ENCODE measurements at regions not wholly inside any gene's neighbourhood (a gene's known extent, or its start where the extent isn't known, plus 50 kb on each side); places are given as distances from the start of the nearest gene placed in this dataset.

- no peak for DNase-seq
Observed at GRCh38 chr5:106202035-106202434, 1468.7 kb downstream of the EFNA5 start.

- no peak for DNase-seq
Observed at GRCh38 chr5:106200971-106201370, 1469.8 kb downstream of the EFNA5 start.

DNA sequence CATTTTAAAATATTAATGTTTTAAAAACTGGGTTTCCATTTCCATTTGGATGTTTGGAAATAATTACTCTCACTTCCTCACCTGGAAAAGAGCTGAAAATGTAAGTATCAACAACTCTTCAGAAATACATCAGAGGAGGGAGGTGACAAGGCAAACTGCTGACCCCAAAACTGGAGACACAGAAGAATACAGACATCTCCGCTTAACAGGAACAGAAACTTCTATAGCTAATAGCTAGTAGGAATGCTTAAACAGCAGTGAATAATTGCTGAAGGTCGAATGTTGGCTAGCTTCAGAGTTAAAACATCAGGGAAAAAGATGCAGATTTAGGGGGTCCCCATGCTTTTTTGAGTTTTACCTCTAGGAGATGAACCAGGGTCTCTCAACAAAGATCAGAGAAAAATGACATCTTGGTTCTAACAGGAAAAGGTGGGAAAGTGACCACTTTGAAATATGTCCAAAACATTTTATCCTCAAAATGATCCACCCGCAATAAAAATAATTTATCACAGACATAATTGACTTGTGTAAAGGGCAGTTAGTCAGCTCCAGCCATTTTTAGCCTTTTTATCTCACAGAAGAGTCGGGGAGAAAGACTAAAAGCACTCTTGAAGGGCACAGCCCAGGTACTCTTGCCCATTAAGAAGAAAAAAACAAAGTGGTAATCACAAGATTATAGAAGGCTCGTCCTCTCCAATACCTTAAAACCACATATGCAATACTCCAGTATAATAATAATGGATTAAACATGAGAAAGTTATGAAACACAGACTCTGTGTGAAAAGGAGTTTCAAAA, 1474.9 kb downstream of the EFNA5 start:
- DNase-seq: no peak

DNA sequence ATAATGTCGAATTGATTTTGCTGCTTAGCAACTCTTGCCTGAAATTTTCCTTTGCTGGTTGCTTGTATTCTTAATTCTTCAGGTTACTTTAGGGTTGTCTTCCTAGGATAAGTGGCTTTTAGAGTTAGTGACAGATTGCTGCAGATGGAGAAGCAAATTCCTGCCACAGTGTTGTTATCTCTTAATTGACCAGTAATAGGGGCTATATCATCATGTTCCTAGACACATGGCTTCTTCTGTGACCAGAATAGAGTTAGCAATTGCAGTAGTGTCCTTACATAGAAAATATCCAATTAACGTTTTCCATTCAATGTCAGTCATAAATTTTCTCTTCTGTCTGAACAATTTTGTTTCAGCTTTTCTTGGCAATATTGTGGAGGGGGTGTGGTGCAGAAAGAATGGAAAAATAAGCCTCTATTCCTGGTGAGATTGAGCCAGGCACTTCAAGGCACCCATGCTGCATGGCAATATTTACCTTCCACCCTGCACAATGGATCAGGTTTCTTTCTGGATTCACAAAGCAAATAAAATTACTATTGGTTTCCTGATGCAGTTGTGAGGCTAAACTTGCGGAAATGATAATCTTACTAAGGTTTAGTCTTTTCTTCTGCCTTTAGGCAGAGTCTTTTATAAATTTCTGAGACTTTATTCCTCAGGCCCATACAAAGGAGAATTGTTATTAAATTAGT, 1481.5 kb downstream of the EFNA5 start:
- no peak for DNase-seq

- DNase-seq: no peak
Observed at GRCh38 chr5:106185661-106186081, 1485.1 kb downstream of the EFNA5 start.

DNA sequence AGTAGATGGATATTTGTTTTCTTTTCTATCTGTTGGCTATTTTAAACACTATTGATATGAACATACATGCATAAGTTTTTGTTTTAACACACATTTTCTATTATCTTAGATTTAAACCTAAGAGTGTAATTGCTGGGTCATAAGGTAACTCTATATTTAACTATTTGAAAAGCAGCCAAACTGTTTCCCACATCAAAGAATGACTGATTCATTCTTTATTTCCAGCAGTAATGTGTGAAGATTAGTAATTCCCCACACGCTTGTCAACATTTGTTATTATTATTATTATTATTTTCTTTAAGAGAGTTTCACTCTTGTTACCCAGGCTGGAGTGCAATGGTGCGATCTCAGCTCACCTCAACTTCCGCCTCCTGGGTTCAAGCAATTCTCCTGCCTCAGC, 1495.8 kb downstream of the EFNA5 start:
- DNase-seq: no peak

- no peak for DNase-seq
Observed at GRCh38 chr5:106172681-106173532, 1497.8 kb downstream of the EFNA5 start.

GRCh38 chr5:106171708-106172107, 1499.0 kb downstream of the EFNA5 start:
- no peak for DNase-seq

GRCh38 chr5:106171132-106171531, 1499.6 kb downstream of the EFNA5 start:
- no peak for DNase-seq

DNA sequence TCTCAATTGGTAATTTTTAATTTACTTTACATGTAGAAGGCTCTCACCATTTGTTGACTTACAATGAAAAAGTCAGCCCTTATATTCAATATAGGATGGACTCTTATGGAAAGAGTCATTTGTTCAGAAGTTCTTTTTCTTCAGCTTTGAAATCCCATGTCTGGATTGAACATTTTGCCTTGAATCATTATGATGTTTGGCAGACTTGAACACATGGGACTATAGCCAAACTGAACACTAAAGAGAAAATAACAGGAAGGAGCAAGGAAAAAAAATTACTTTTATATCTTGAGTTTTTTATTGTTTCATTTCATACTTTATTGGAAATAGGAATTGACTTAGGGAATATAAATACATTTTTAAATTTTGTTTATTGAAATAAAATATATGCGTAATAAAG, 1503.0 kb downstream of the EFNA5 start:
- no peak for DNase-seq

GRCh38 chr5:106163233-106163632, 1507.5 kb downstream of the EFNA5 start:
- no peak for DNase-seq

GRCh38 chr5:106159616-106160015, 1511.1 kb downstream of the EFNA5 start:
- no peak for DNase-seq

GRCh38 chr5:106154280-106154716, 1516.4 kb downstream of the EFNA5 start:
- no peak for DNase-seq

- DNase-seq: no peak
Observed at GRCh38 chr5:106152569-106152968, 1518.2 kb downstream of the EFNA5 start.

- no peak for DNase-seq
Observed at GRCh38 chr5:106142116-106142515, 1528.6 kb downstream of the EFNA5 start.

GRCh38 chr5:106140101-106140500, 1530.6 kb downstream of the EFNA5 start:
- DNase-seq: no peak

GRCh38 chr5:106136061-106136460, 1534.7 kb downstream of the EFNA5 start:
- DNase-seq: no peak

DNA sequence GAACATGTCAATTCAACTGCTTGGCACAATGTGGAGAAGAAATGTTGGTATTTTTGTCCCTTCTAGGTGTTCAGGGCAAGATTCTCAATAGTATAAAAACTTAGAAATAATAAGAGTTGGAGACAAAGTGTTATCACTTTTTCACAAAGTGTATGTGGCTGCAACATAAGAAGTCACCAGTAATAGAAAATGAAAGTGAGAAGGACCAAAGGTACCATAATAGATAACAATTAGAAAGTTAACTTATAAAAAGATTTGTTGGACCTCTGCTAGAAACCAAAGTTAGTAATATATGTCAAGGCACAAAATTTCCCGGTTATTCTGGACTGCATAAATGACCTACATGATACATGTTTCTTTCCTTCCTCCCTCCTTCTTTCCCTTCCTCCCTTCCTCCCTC, 1535.3 kb downstream of the EFNA5 start:
- no peak for DNase-seq

DNA sequence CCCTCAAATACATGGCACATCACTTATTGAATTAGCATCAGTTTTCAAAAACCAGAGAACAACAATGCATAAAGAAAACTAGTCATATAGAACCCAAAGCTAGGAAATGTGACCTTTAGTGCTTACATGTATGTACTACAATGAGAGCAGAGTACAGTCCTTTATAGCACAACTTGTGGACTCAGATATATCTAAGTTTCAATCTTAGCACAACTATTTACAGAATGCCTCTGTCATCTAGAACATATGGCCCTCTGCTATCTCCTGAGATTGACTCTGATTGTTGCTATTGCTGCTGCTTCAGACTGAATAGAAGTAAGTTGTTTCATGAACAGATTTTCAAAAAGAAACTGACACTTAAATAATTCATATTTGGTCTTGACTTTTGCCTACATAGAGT, 1536.2 kb downstream of the EFNA5 start:
- DNase-seq: no peak

GRCh38 chr5:106127985-106128384, 1542.8 kb downstream of the EFNA5 start:
- no peak for DNase-seq

GRCh38 chr5:106127341-106127781, 1543.4 kb downstream of the EFNA5 start:
- no peak for DNase-seq

DNA sequence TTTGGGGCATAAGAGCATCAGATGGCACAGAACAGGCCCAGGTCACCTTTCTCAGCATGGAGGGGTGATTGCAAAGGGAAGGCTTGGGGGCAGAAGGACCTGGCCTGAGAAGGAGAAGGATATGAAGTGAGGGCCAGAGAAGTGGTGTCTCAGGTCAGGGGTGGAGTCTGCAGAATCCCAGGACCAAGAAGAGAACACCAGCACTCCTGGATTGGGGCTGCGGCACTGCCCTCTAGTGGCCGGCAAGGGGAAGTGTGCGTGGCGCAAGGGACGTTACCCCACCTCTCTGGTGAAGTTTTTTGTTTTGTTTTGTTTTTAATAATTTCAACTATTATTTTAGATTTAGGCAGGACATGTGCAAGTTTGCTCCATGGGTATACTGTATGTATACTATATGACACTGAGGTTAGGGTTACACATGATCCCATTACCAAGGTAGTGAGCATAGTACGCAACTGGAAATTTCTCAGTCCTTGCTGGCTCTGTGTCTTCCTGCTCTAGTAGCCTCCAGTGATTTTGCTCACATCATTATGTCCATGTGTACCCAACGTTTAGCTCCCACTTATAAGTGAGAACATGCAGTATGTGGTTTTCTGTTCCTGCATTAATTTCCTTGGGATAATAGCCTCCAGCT, 1548.6 kb downstream of the EFNA5 start:
- DNase-seq: no peak
